HTR-8/SVneo (cell line): ENCODE measurements at regions not wholly inside any gene's neighbourhood (a gene's known extent, or its start where the extent isn't known, plus 50 kb on each side); places are given as distances from the start of the nearest gene placed in this dataset.
"Not testable (repeated sequence)": the region's sequence is repeated elsewhere in the genome, so short reads cannot be mapped to it uniquely, and the experiment has no call there.

Experiments
- DNase-seq: peaks from one replicate; pipeline ENCODE4 v3.0.0; 2011; ENCODE audit warnings: low spot score, mixed read lengths; ENCODE audit not compliant: insufficient read length
- FAIRE-seq: peaks from 2 replicates; lab custom pipeline; 2011; peaks lifted over from hg19 to GRCh38; lab: Jason Lieb, UNC

- FAIRE-seq (no peak), DNase-seq (no peak)
Measured at GRCh38 chr1:38528623-38529022, 330.9 kb downstream of the RRAGC start.

- no peak for DNase-seq
- FAIRE-seq: no peak
Measured at GRCh38 chr1:38527373-38527966, 332.1 kb downstream of the RRAGC start.

GRCh38 chr1:38526046-38526445 lies 333.5 kb downstream of the RRAGC start:
- FAIRE-seq (no peak), DNase-seq (no peak)

DNA sequence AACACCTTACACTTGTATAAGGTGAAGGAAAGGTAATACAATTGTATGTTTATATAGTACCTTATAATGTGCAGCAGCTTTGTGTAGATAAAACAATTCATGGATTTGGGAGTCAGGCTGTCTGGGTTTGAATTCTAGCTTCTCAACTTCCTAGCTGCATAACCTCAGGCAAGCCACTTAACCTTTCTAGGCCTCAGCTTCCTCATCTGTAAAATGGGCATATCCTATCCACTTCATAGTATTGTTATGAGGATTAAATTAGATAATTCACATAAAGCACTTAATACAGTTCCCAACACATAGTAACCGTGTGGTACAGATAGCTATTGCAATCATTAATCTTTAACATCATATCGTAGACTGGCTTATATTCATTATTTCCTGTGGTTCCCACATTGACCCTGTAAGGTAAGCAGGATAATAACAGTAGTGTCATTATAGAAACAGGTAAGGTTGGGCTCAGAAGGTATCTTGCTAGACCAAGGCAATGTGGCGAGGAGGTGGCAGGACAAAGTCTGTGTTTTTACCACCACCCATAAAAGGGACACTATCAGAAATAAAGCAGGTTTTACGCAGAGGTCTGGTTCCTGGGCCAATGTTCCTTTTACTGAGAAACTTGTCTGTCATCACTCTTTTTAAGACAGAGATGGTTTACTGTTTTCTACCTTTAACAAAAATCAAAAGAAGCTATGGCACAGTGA lies 334.1 kb downstream of the RRAGC start:
- FAIRE-seq (no peak), DNase-seq (no peak)

- DNase-seq (no peak), FAIRE-seq (no peak)
Measured at GRCh38 chr1:38524025-38524641, 335.4 kb downstream of the RRAGC start.

GRCh38 chr1:38523568-38523939 lies 336.0 kb downstream of the RRAGC start:
- no peak for FAIRE-seq
- DNase-seq: no peak

GRCh38 chr1:38522915-38523567 lies 336.5 kb downstream of the RRAGC start:
- no peak for FAIRE-seq

DNA sequence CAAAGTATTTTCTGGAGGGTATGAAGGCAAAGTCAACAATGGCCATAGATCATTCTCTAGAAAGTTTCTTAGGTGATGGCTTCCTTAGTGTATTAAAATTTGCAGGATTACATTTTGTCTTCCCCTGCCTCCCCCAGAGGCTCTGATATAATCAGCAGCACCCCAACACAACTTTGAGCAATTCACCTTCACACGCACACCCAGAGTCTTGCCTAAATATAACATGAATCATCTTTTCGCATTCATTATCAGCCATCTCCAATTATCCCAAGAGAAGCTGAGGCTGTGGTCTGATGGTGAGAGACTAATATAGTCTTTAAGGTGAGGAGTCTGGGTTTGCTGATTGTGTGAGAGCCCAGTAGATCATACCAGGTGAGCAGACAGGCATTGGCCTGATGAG lies 343.0 kb downstream of the RRAGC start:
- FAIRE-seq (no peak), DNase-seq (no peak)

More at GRCh38 chr1:38522915-38523567, 336.5 kb downstream of the RRAGC start:
- DNase-seq: no peak

- no peak for FAIRE-seq
Measured at GRCh38 chr1:38512789-38513188, 346.8 kb downstream of the RRAGC start.

GRCh38 chr1:38512024-38512767 lies 347.4 kb downstream of the RRAGC start:
- DNase-seq (no peak), FAIRE-seq (no peak)

More at GRCh38 chr1:38512789-38513188, 346.8 kb downstream of the RRAGC start:
- no peak for DNase-seq

DNA sequence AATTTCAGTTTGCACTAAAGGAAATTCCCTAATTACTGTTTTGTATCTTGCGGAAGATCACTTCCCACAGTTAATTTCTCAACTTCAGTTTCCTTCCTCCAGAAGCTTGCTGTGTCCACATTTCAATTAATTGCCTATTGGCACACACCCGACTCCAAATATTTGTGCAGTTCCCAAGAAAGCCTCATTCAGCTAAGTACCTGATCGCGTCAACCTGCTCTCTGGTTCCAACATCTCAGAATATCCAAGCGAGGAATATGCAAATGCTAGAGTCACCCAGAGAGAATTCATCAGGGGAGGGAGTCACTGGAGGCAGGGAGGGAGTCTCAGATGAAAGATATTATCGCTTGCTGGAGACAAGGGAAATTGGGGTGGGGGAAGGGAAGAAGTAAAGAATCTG lies 351.3 kb downstream of the RRAGC start:
- no peak for FAIRE-seq
- DNase-seq: no peak

DNA sequence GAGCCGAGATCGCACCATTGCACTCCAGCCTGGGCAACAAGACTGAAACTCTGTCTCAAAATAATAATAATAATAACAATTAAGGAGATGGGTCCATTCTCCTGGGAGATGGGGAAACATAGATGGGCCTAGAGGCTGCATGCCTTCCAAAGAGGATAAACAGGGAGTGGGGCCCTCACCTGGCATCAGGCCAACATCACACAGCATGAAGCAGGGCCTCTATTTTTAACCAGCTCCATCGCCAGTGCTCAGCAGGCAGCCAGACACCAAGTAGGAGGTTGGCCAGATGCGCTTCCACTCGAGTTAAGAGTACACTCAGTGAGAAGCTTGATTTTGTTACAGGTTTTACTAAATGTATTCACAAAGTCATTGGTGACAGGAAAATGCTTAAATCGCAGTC lies 352.0 kb downstream of the RRAGC start:
- DNase-seq (no peak), FAIRE-seq (no peak)

- DNase-seq: no peak
- no peak for FAIRE-seq
Measured at GRCh38 chr1:38505944-38506343, 353.6 kb downstream of the RRAGC start.

GRCh38 chr1:38502758-38503157 lies 356.8 kb downstream of the RRAGC start:
- FAIRE-seq: no peak
- no peak for DNase-seq

GRCh38 chr1:38500891-38501290 lies 358.7 kb downstream of the RRAGC start:
- no peak for FAIRE-seq
- no peak for DNase-seq

GRCh38 chr1:38500352-38500751 lies 359.2 kb downstream of the RRAGC start:
- FAIRE-seq (no peak), DNase-seq (no peak)

DNA sequence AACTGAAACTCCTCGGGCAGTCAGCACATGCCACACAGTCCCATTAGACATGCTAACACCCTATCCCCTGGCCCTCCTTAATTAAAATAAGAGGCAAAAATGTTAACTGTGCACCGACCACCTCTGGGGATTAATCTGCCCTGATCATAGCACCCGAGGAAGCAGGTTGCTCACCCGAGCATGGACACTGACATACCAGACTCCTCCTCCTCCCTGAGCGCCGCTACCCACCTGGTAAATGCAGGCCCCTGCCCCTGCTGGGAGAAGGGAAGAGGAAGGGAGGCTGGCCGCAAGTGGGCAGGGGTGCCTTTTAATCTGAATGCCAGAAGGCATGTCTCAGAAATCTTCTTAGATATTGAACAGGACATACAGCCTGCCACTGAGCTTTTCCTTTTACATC lies 360.9 kb downstream of the RRAGC start:
- FAIRE-seq: no peak
- no peak for DNase-seq

GRCh38 chr1:38497921-38498656 lies 361.5 kb downstream of the RRAGC start:
- DNase-seq (no peak), FAIRE-seq (no peak)

- FAIRE-seq, DNase-seq: not testable (repeated sequence)
Measured at GRCh38 chr1:38493306-38493705, 366.3 kb downstream of the RRAGC start.

- DNase-seq: peak; percentile 32
Measured at GRCh38 chr1:38489844-38490270, 369.7 kb downstream of the RRAGC start.

More at GRCh38 chr1:38489844-38490270, 369.7 kb downstream of the RRAGC start:
- no peak for FAIRE-seq
